SK-N-SH treated with all-trans-retinoic acid at 6 μM for 48 hours (cell line): ENCODE measurements at regions not wholly inside any gene's neighbourhood (a gene's known extent, or its start where the extent isn't known, plus 50 kb on each side); places are given as distances from the start of the nearest gene placed in this dataset.
A peak's percentile ranks its signal among the peaks of the same experiment; 100 is the strongest.

Experiments
- ATAC-seq: fragments of 200-7000 bp; cut with Tn5 transposase; 3 replicates; pipeline ENCODE4 v1.9.1; 2020; ENCODE audit warnings: mild to moderate bottlenecking, moderate library complexity
- ARNTL ChIP-seq: fragments of 450-650 bp; formaldehyde crosslinking; IDR thresholded peaks from 2 replicates; pipeline ENCODE4 v1.5.0; 2020; ENCODE audit warnings: low read depth, mild to moderate bottlenecking, moderate library complexity, borderline replicate concordance
- BACH2 ChIP-seq: fragments of 250-450 bp; sonication (Bioruptor Pico); IDR thresholded peaks from 2 replicates; pipeline ENCODE4 v1.9.0; 2021; ENCODE audit warnings: mild to moderate bottlenecking, borderline replicate concordance
- CSDC2 ChIP-seq: fragments of 250-450 bp; sonication (Bioruptor Pico); IDR thresholded peaks from 2 replicates; pipeline ENCODE4 v1.5.0; 2020; ENCODE audit warnings: mild to moderate bottlenecking, moderate library complexity
- ESRRG ChIP-seq: fragments of 250-450 bp; sonication (Bioruptor Pico); IDR thresholded peaks from 2 replicates; pipeline ENCODE4 v1.6.1; 2021; ENCODE audit warnings: mild to moderate bottlenecking
- GLIS3 ChIP-seq: fragments of 250-450 bp; sonication (Bioruptor Pico); IDR thresholded peaks from 2 replicates; pipeline ENCODE4 v1.5.0; 2020; ENCODE audit warnings: mild to moderate bottlenecking, moderate library complexity
- ISL1 ChIP-seq: fragments of 250-450 bp; sonication (Bioruptor Pico); IDR thresholded peaks from 2 replicates; pipeline ENCODE4 v2.1.2; 2022; ENCODE audit warnings: mild to moderate bottlenecking, moderate library complexity
- OSR1 ChIP-seq: fragments of 250-450 bp; sonication (Bioruptor Pico); IDR thresholded peaks from 2 replicates; pipeline ENCODE4 v1.8.0; 2022; ENCODE audit warnings: moderate library complexity, mild to moderate bottlenecking, inconsistent platforms
- PPARA ChIP-seq: fragments of 250-450 bp; sonication (Bioruptor Pico); IDR thresholded peaks from 2 replicates; pipeline ENCODE4 v1.5.0; 2020; ENCODE audit warnings: mild to moderate bottlenecking, borderline replicate concordance
- RARB ChIP-seq: fragments of 250-450 bp; sonication (Bioruptor Pico); IDR thresholded peaks from 2 replicates; pipeline ENCODE4 v1.8.0; 2021; ENCODE audit warnings: mild to moderate bottlenecking, moderate library complexity
- SNAI2 ChIP-seq: fragments of 250-450 bp; sonication (Bioruptor Pico); IDR thresholded peaks from 2 replicates; pipeline ENCODE4 v1.5.0; 2020; ENCODE audit warnings: mild to moderate bottlenecking, moderate library complexity
- TCF4 ChIP-seq: fragments of 250-450 bp; sonication (Bioruptor Pico); IDR thresholded peaks from 2 replicates; pipeline ENCODE4 v1.8.0; 2021; ENCODE audit warnings: mild to moderate bottlenecking, moderate library complexity, borderline replicate concordance
- TOX ChIP-seq: fragments of 250-450 bp; sonication (Bioruptor Pico); IDR thresholded peaks from 2 replicates; pipeline ENCODE4 v1.8.0; 2021; ENCODE audit warnings: mild to moderate bottlenecking, moderate library complexity, borderline replicate concordance
- ZC3H10 ChIP-seq: fragments of 250-450 bp; sonication (Bioruptor Pico); IDR thresholded peaks from 2 replicates; pipeline ENCODE4 v1.5.1; 2021; ENCODE audit warnings: mild to moderate bottlenecking, moderate library complexity
- ZNF565 ChIP-seq: fragments of 450-650 bp; formaldehyde crosslinking; conservative IDR thresholded peaks from 2 replicates; pipeline ENCODE4 v1.5.0; 2020; ENCODE audit warnings: low read depth, mild to moderate bottlenecking, moderate library complexity
- ZNF70 ChIP-seq: fragments of 450-650 bp; formaldehyde crosslinking; IDR thresholded peaks from 2 replicates; pipeline ENCODE4 v1.5.0; 2020; ENCODE audit warnings: mild to moderate bottlenecking, moderate library complexity
- ZNF8 ChIP-seq: fragments of 450-650 bp; formaldehyde crosslinking; IDR thresholded peaks from 2 replicates; pipeline ENCODE4 v1.5.0; 2020; ENCODE audit warnings: mild to moderate bottlenecking, moderate library complexity
- TF ChIP-seq, protein P1 (sequence below): fragments of 250-450 bp; sonication (Bioruptor Pico); IDR thresholded peaks from 2 replicates; pipeline ENCODE4 v1.5.1; 2021; ENCODE audit warnings: mild to moderate bottlenecking, moderate library complexity
- TF ChIP-seq, protein P2 (sequence below): fragments of 250-450 bp; sonication (Bioruptor Pico); IDR thresholded peaks from 2 replicates; pipeline ENCODE4 v1.8.0; 2020; ENCODE audit warnings: mild to moderate bottlenecking, moderate library complexity, borderline replicate concordance
- TF ChIP-seq, protein P3 (sequence below): fragments of 250-450 bp; sonication (Bioruptor Pico); IDR thresholded peaks from 2 replicates; pipeline ENCODE4 v1.8.0; 2021; ENCODE audit warnings: low read depth, mild to moderate bottlenecking, moderate library complexity, borderline replicate concordance
- TF ChIP-seq, protein P4 (sequence below): fragments of 250-450 bp; sonication (Bioruptor Pico); IDR thresholded peaks from 2 replicates; pipeline ENCODE4 v1.5.0; 2020; ENCODE audit warnings: mild to moderate bottlenecking, moderate library complexity
- TF ChIP-seq, protein P5 (sequence below): fragments of 250-450 bp; sonication (Bioruptor Pico); IDR thresholded peaks from 2 replicates; pipeline ENCODE4 v1.5.1; 2020; ENCODE audit warnings: low read depth, mild to moderate bottlenecking, moderate library complexity

DNA sequence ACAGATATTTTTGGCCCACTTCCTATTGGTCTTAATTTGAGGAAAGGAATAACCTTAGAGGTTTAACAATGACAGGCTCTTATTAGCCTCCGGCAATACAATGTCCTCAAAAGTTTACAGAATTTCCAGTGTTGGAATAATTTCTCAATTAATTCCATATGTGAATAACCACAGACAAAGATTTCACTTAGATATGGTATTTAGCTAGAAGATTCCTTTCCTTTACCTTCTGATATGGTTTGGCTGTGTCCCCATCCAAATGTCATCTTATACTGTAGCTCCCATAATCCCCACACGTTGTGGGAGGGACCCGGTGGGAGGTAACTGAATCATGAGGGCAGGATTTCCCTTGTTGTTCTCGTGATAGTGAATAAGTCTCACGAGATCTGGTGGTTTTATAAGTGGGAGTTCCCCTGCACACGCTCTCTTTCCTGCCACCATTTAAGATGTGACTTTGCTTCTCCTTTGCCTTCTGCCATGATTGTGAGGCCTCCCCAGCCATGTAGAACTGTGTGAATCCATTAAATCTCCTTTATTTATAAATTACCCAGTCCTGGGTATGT is 54.9 kb upstream of the RGS7 start:
- TF ChIP-seq ZNF8 (CRISPR knock-in tag), result no peak
- TF ChIP-seq ZNF565, result no peak
- TF ChIP-seq, protein P1, sequence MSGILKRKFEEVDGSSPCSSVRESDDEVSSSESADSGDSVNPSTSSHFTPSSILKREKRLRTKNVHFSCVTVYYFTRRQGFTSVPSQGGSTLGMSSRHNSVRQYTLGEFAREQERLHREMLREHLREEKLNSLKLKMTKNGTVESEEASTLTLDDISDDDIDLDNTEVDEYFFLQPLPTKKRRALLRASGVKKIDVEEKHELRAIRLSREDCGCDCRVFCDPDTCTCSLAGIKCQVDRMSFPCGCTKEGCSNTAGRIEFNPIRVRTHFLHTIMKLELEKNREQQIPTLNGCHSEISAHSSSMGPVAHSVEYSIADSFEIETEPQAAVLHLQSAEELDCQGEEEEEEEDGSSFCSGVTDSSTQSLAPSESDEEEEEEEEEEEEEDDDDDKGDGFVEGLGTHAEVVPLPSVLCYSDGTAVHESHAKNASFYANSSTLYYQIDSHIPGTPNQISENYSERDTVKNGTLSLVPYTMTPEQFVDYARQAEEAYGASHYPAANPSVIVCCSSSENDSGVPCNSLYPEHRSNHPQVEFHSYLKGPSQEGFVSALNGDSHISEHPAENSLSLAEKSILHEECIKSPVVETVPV, result no peak
- TF ChIP-seq TCF4 (CRISPR knock-in tag), result no peak
- TF ChIP-seq, protein P2, sequence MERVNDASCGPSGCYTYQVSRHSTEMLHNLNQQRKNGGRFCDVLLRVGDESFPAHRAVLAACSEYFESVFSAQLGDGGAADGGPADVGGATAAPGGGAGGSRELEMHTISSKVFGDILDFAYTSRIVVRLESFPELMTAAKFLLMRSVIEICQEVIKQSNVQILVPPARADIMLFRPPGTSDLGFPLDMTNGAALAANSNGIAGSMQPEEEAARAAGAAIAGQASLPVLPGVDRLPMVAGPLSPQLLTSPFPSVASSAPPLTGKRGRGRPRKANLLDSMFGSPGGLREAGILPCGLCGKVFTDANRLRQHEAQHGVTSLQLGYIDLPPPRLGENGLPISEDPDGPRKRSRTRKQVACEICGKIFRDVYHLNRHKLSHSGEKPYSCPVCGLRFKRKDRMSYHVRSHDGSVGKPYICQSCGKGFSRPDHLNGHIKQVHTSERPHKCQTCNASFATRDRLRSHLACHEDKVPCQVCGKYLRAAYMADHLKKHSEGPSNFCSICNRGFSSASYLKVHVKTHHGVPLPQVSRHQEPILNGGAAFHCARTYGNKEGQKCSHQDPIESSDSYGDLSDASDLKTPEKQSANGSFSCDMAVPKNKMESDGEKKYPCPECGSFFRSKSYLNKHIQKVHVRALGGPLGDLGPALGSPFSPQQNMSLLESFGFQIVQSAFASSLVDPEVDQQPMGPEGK, result no peak
- no peak for TF ChIP-seq OSR1 (CRISPR knock-in tag)
- TF ChIP-seq CSDC2 (CRISPR knock-in tag), result no peak
- TF ChIP-seq SNAI2 (CRISPR knock-in tag), result no peak
- ATAC-seq, result no peak

DNA sequence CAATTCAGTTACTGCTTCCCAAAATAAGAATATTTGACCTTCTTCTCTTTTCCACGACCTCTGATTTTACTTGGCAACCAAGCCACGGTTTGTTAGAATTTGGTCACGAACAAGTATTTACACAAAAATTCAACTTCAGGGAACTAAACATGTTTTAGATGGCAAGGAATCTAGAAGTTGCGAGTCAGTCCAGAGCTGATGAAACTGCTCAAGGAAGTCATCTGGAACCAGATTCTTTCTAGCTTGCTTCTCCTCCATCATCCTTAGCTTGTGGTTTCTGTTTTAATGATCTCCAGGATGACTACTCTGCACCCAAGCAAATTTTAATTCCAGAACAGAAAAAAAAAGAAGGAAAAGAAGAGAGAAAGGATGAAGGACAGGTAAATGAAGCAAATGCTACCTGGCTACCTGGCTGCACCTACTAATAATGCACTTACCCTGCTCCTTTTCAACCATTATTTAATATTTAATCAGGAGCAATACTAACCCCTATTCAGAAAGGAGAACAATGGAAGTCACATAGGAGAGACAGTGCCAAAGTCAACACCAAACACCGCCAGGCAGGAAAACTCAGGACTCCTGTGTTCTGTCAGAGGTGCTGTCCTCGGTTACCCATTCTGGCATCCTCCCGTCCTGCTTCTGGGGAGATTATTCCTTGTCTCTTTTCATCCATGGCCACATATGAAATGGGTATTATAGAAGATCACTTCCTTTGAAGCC is 54.2 kb upstream of the RGS7 start:
- TF ChIP-seq TOX (CRISPR knock-in tag) (no peak), PPARA (no peak), TCF4 (CRISPR knock-in tag) (no peak), GLIS3 (CRISPR knock-in tag) (no peak)
- TF ChIP-seq, protein P2, result no peak
- no peak for ATAC-seq

DNA sequence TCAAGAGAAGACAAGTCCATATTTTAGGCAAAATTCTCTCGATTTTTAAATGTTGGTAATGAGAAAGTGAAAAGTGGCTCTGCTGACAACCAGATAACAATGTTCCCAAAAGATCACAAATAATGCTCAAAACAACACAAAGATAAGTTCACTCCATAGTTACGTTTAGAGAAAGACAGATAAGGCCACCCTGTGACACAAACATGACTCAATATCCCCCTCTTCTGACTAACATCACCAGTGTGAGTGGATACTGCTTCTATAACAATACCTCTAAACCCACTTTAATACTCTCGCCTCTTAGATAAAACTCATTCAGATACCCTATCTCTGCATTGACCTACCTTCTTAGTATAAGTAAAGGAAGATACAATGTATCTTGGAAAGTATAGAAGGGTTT is 51.2 kb upstream of the RGS7 start:
- TF ChIP-seq ESRRG (CRISPR knock-in tag), result no peak
- TF ChIP-seq BACH2, result no peak
- TF ChIP-seq ISL1 (CRISPR knock-in tag), result no peak
- no peak for TF ChIP-seq OSR1 (CRISPR knock-in tag)
- no peak for TF ChIP-seq CSDC2 (CRISPR knock-in tag)
- no peak for TF ChIP-seq PPARA
- no peak for TF ChIP-seq SNAI2 (CRISPR knock-in tag)
- TF ChIP-seq, protein P3, sequence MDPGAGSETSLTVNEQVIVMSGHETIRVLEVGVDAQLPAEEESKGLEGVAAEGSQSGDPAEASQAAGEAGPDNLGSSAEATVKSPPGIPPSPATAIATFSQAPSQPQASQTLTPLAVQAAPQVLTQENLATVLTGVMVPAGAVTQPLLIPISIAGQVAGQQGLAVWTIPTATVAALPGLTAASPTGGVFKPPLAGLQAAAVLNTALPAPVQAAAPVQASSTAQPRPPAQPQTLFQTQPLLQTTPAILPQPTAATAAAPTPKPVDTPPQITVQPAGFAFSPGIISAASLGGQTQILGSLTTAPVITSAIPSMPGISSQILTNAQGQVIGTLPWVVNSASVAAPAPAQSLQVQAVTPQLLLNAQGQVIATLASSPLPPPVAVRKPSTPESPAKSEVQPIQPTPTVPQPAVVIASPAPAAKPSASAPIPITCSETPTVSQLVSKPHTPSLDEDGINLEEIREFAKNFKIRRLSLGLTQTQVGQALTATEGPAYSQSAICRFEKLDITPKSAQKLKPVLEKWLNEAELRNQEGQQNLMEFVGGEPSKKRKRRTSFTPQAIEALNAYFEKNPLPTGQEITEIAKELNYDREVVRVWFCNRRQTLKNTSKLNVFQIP (CRISPR knock-in tag), result no peak
- no peak for TF ChIP-seq ZNF565
- no peak for TF ChIP-seq RARB (CRISPR knock-in tag)
- TF ChIP-seq, protein P4, sequence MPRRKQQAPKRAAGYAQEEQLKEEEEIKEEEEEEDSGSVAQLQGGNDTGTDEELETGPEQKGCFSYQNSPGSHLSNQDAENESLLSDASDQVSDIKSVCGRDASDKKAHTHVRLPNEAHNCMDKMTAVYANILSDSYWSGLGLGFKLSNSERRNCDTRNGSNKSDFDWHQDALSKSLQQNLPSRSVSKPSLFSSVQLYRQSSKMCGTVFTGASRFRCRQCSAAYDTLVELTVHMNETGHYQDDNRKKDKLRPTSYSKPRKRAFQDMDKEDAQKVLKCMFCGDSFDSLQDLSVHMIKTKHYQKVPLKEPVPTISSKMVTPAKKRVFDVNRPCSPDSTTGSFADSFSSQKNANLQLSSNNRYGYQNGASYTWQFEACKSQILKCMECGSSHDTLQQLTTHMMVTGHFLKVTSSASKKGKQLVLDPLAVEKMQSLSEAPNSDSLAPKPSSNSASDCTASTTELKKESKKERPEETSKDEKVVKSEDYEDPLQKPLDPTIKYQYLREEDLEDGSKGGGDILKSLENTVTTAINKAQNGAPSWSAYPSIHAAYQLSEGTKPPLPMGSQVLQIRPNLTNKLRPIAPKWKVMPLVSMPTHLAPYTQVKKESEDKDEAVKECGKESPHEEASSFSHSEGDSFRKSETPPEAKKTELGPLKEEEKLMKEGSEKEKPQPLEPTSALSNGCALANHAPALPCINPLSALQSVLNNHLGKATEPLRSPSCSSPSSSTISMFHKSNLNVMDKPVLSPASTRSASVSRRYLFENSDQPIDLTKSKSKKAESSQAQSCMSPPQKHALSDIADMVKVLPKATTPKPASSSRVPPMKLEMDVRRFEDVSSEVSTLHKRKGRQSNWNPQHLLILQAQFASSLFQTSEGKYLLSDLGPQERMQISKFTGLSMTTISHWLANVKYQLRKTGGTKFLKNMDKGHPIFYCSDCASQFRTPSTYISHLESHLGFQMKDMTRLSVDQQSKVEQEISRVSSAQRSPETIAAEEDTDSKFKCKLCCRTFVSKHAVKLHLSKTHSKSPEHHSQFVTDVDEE (CRISPR knock-in tag), result no peak
- TF ChIP-seq TOX (CRISPR knock-in tag), result no peak
- TF ChIP-seq, protein P2, result no peak
- TF ChIP-seq ZNF70 (CRISPR knock-in tag), result no peak
- no peak for TF ChIP-seq ZC3H10 (CRISPR knock-in tag)
- TF ChIP-seq, protein P5, sequence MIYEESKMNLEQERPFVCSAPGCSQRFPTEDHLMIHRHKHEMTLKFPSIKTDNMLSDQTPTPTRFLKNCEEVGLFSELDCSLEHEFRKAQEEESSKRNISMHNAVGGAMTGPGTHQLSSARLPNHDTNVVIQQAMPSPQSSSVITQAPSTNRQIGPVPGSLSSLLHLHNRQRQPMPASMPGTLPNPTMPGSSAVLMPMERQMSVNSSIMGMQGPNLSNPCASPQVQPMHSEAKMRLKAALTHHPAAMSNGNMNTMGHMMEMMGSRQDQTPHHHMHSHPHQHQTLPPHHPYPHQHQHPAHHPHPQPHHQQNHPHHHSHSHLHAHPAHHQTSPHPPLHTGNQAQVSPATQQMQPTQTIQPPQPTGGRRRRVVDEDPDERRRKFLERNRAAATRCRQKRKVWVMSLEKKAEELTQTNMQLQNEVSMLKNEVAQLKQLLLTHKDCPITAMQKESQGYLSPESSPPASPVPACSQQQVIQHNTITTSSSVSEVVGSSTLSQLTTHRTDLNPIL (CRISPR knock-in tag), result no peak
- no peak for TF ChIP-seq ARNTL (CRISPR knock-in tag)
- ATAC-seq, result 0 out of 3 replicates have a peak, but pooled peaks have one; percentile 22
